K562 (cell line): ENCODE measurements at regions not wholly inside any gene's neighbourhood (a gene's known extent, or its start where the extent isn't known, plus 50 kb on each side); places are given as distances from the start of the nearest gene placed in this dataset.

Experiments used
- CTCF ChIP-seq, 3 experiments: IDR thresholded peaks in 2 of 3; conservative IDR thresholded peaks in 1 of 3; 2 replicates each; pipeline ENCODE4 v1.5.1; 2011 to 2012; ENCODE audit warnings: low read length in 3 of 3, mild to moderate bottlenecking in 3 of 3, control low read depth in 2 of 3, improper control_type of control experiment in 1 of 3, inconsistent platforms in 1 of 3, low read depth in 1 of 3, mixed read lengths in 1 of 3, moderate library complexity in 1 of 3; ENCODE audit not compliant: insufficient read depth in 2 of 3
- CTCFL ChIP-seq: IDR thresholded peaks from 2 replicates; pipeline ENCODE4 v1.6.1; 2011; ENCODE audit warnings: borderline replicate concordance, low read depth, mild to moderate bottlenecking, moderate library complexity, low read length; ENCODE audit not compliant: insufficient read depth, poor library complexity, severe bottlenecking
- DEAF1 ChIP-seq: fragments of 450-650 bp; formaldehyde crosslinking; IDR thresholded peaks from 2 replicates; pipeline ENCODE4 v1.4.0; 2020; ENCODE audit warnings: mild to moderate bottlenecking, moderate library complexity
- E2F6 ChIP-seq, 2 experiments: IDR thresholded peaks; 2 replicates each; pipeline ENCODE4 v1.6.1; 2011; ENCODE audit warnings: borderline replicate concordance in 1 of 2, control low read depth in 1 of 2, low read depth in 1 of 2, low read length in 1 of 2, mild to moderate bottlenecking in 1 of 2, mixed read lengths in 1 of 2, moderate library complexity in 1 of 2; ENCODE audit not compliant: insufficient read depth in 1 of 2, insufficient read length in 1 of 2, poor library complexity in 1 of 2, severe bottlenecking in 1 of 2; ENCODE audit errors: extremely low read depth in 1 of 2
- ETV6 ChIP-seq, 3 experiments: fragments of 150-350 bp in 1 of 3; sonication (generic) in 1 of 3; formaldehyde crosslinking in 1 of 3; IDR thresholded peaks; 2 replicates each; pipeline versions ENCODE4 v1.6.1 to v1.8.0; 2014 to 2022; ENCODE audit warnings: borderline replicate concordance in 2 of 3, low read depth in 2 of 3, antibody characterized with exemption in 1 of 3, low read length in 1 of 3, mild to moderate bottlenecking in 1 of 3, missing genetic modification reagents in 1 of 3
- L3MBTL2 ChIP-seq: fragments of 450-650 bp; IDR thresholded peaks from 2 replicates; pipeline ENCODE4 v1.6.1; 2016; ENCODE audit warnings: mild to moderate bottlenecking, moderate library complexity
- RAD51 ChIP-seq: fragments of 450-650 bp; IDR thresholded peaks from 2 replicates; pipeline ENCODE4 v1.7.1; 2016; ENCODE audit warnings: low read depth, mild to moderate bottlenecking, borderline replicate concordance
- RCOR1 ChIP-seq, 2 experiments: IDR thresholded peaks; 2 replicates each; pipeline ENCODE4 v1.6.1; 2012; ENCODE audit warnings: low read depth in 2 of 2, low read length in 2 of 2, borderline replicate concordance in 1 of 2, improper control_type of control experiment in 1 of 2
- TAF7 ChIP-seq: fragments of 450-650 bp; IDR thresholded peaks from 2 replicates; pipeline ENCODE4 v1.6.1; 2016; ENCODE audit warnings: missing genetic modification characterization, missing compliant biosample characterization
- USF2 ChIP-seq: sonication (generic); formaldehyde crosslinking; IDR thresholded peaks from 2 replicates; pipeline ENCODE4 v1.5.0; 2020; ENCODE audit warnings: missing genetic modification reagents
- ZNF384 ChIP-seq: IDR thresholded peaks from 2 replicates; pipeline ENCODE4 v1.6.1; 2012; ENCODE audit warnings: low read depth, low read length, improper control_type of control experiment
- TF ChIP-seq, protein P1 (sequence below): fragments of 250-450 bp; sonication (Bioruptor Pico); IDR thresholded peaks from 2 replicates; pipeline ENCODE4 v1.5.0; 2022; ENCODE audit warnings: mild to moderate bottlenecking
- TF ChIP-seq, protein P2 (sequence below): sonication (generic); formaldehyde crosslinking; IDR thresholded peaks from 2 replicates; pipeline ENCODE4 v1.9.0; 2022; ENCODE audit warnings: mild to moderate bottlenecking, missing genetic modification reagents

DNA sequence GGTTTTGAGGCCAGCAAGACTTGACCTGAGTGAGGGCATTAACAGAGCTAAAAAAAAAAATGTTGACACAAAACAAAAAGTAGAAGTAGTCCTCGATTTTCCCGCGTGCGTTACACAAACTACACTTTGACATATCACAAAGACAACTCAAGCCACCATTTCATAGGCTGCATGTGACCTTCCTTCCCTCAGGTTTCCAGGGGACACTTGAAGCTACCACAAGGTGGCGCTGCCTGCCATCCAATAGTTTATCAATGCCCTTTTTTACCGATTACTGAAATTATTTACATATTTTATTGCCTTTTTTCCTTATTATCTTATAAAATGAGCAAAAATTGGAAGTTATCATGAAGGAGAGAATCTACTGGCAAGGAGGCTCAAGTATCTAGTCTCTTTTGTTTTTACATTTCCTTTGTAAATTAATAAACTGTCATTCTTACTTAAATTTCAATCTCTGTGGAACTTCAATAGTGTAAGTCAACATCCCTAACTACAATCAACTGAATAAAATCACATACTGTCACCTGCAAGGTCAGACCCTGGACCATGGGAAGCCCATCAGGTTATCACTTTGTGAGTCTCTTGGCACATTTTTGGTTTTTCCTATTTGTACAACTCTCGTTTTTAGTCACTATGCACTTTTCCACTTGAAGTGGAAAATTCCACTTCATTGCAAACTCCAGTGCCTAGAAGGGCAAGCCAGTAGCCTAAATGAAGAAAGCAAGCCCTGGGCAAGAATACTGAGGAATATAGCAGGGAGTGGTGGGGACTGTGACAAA lies 84.6 kb upstream of the CPSF6 start (continued):
- TF ChIP-seq E2F6 (IDR thresholded peaks at IDR 0.05; ENCODE audit: borderline replicate concordance in 1 of 2, extremely low read depth in 1 of 2, insufficient read depth in 1 of 2, insufficient read length in 1 of 2, low read depth in 1 of 2, low read length in 1 of 2, poor library complexity in 1 of 2, severe bottlenecking in 1 of 2) = peak; percentile 17 to 44
- TF ChIP-seq DEAF1 (CRISPR knock-in tag) = peak; percentile 69
- peak; percentile 48; the same call in 1 of the 2 replicates for TF ChIP-seq L3MBTL2
- TF ChIP-seq ETV6 (IDR thresholded peaks at IDR 0.05; ENCODE audit: borderline replicate concordance in 1 of 2, low read depth in 2 of 2, low read length in 1 of 2) = no peak
- no peak for TF ChIP-seq ETV6 (CRISPR knock-in tag; IDR thresholded peaks at IDR 0.05; ENCODE audit: borderline replicate concordance)
- TF ChIP-seq ZNF384 = 0 out of 2 replicates have a peak, but pooled peaks have one; percentile 32
- TF ChIP-seq, protein P1, sequence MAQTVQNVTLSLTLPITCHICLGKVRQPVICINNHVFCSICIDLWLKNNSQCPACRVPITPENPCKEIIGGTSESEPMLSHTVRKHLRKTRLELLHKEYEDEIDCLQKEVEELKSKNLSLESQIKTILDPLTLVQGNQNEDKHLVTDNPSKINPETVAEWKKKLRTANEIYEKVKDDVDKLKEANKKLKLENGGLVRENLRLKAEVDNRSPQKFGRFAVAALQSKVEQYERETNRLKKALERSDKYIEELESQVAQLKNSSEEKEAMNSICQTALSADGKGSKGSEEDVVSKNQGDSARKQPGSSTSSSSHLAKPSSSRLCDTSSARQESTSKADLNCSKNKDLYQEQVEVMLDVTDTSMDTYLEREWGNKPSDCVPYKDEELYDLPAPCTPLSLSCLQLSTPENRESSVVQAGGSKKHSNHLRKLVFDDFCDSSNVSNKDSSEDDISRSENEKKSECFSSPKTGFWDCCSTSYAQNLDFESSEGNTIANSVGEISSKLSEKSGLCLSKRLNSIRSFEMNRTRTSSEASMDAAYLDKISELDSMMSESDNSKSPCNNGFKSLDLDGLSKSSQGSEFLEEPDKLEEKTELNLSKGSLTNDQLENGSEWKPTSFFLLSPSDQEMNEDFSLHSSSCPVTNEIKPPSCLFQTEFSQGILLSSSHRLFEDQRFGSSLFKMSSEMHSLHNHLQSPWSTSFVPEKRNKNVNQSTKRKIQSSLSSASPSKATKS (CRISPR knock-in tag) = no peak
- peak; percentile 80 for TF ChIP-seq USF2 (CRISPR knock-in tag)
- TF ChIP-seq, protein P2, sequence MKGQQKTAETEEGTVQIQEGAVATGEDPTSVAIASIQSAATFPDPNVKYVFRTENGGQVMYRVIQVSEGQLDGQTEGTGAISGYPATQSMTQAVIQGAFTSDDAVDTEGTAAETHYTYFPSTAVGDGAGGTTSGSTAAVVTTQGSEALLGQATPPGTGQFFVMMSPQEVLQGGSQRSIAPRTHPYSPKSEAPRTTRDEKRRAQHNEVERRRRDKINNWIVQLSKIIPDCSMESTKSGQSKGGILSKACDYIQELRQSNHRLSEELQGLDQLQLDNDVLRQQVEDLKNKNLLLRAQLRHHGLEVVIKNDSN (CRISPR knock-in tag) = peak; percentile 84
- peak; percentile 68; the same call in 1 of the 2 replicates for TF ChIP-seq RAD51
- peak; percentile 80 to 93 (median 92) for TF ChIP-seq CTCF (IDR thresholded peaks at IDR 0.05 in 2 of 3, conservative IDR thresholded peaks at IDR 0.05 in 1 of 3; ENCODE audit: insufficient read depth in 2 of 3, low read depth in 1 of 3, low read length in 3 of 3)
- TF ChIP-seq TAF7 (tag) = no peak
- TF ChIP-seq RCOR1 (IDR thresholded peaks at IDR 0.05; ENCODE audit: borderline replicate concordance in 1 of 2, low read depth in 2 of 2, low read length in 2 of 2) = peak in 1 of 2 experiments; percentile 35; a peak in 1 of 4 replicates
- peak; percentile 21 for TF ChIP-seq CTCFL
